A549 (cell line): ENCODE measurements at regions not wholly inside any gene's neighbourhood (a gene's known extent, or its start where the extent isn't known, plus 50 kb on each side); places are given as distances from the start of the nearest gene placed in this dataset.

ENCODE experiments used
- CEBPB ChIP-seq, 2 experiments: fragments of >200 bp in 1 of 2; sonication (Bioruptor Twin) in 1 of 2; formaldehyde crosslinking in 1 of 2; IDR thresholded peaks; 2 replicates each; pipeline ENCODE4 v1.6.1; 2012 to 2016
- CTCF ChIP-seq: fragments of >200 bp; sonication (Bioruptor Twin); formaldehyde crosslinking; IDR thresholded peaks from 3 replicates; pipeline ENCODE4 v1.5.1; 2016
- EP300 ChIP-seq, 2 experiments: fragments of >200 bp; sonication (Bioruptor Twin); formaldehyde crosslinking; IDR thresholded peaks; 2 replicates in 1 of 2; 3 replicates in 1 of 2; pipeline ENCODE4 v1.6.1; 2016 to 2017
- HDAC2 ChIP-seq: fragments of 200-600 bp; sonication (generic); IDR thresholded peaks from 2 replicates; pipeline ENCODE4 v1.6.1; 2016
- JUN ChIP-seq, 2 experiments: fragments of >200 bp; sonication (Bioruptor Twin); formaldehyde crosslinking; IDR thresholded peaks; 2 replicates in 1 of 2; 3 replicates in 1 of 2; pipeline ENCODE4 v1.6.1; 2016 to 2017
- MAFK ChIP-seq: fragments of 450-650 bp; IDR thresholded peaks from 2 replicates; pipeline ENCODE4 v1.6.1; 2014; ENCODE audit not compliant: partially characterized antibody
- POLR2A ChIP-seq: IDR thresholded peaks from 2 replicates; pipeline ENCODE4 v1.6.1; 2012; ENCODE audit warnings: mild to moderate bottlenecking, low read length
- RARB ChIP-seq: fragments of 250-450 bp; sonication (Bioruptor Pico); IDR thresholded peaks from 2 replicates; pipeline ENCODE4 v1.8.0; 2021; ENCODE audit warnings: mild to moderate bottlenecking, moderate library complexity
- TFCP2L1 ChIP-seq: fragments of 250-450 bp; sonication (Bioruptor Pico); IDR thresholded peaks from 2 replicates; pipeline ENCODE4 v1.5.0; 2021; ENCODE audit warnings: mild to moderate bottlenecking
- TF ChIP-seq, protein P1 (sequence below): IDR thresholded peaks from 2 replicates; pipeline ENCODE4 v1.6.1; 2012

GRCh38 chr17:77609553-77610517 lies 348.7 kb upstream of the TNRC6C start:
- TF ChIP-seq EP300 (IDR thresholded peaks at IDR 0.05), result no peak
- no peak for TF ChIP-seq POLR2A
- no peak for TF ChIP-seq CTCF
- TF ChIP-seq, protein P1, sequence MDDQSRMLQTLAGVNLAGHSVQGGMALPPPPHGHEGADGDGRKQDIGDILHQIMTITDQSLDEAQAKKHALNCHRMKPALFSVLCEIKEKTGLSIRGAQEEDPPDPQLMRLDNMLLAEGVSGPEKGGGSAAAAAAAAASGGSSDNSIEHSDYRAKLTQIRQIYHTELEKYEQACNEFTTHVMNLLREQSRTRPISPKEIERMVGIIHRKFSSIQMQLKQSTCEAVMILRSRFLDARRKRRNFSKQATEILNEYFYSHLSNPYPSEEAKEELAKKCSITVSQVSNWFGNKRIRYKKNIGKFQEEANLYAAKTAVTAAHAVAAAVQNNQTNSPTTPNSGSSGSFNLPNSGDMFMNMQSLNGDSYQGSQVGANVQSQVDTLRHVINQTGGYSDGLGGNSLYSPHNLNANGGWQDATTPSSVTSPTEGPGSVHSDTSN, result no peak
- TF ChIP-seq RARB (CRISPR knock-in tag), result no peak
- TF ChIP-seq JUN (IDR thresholded peaks at IDR 0.05), result no peak
- no peak for TF ChIP-seq HDAC2
- no peak for TF ChIP-seq TFCP2L1
- no peak for TF ChIP-seq MAFK
- no peak for TF ChIP-seq CEBPB (IDR thresholded peaks at IDR 0.05)
